Kidney epithelial cell (primary cell): ENCODE measurements at regions not wholly inside any gene's neighbourhood (a gene's known extent, or its start where the extent isn't known, plus 50 kb on each side); places are given as distances from the start of the nearest gene placed in this dataset.

Experiments
- DNase-seq: peaks from one replicate; pipeline ENCODE4 v3.0.0-alpha.2; 2010; ENCODE audit warnings: low read depth
- H3K27me3 ChIP-seq: 2 replicates; pipeline ENCODE4 v1.6.0; 2011; ENCODE audit warnings: low read length; ENCODE audit not compliant: control insufficient read depth, insufficient read depth
- H3K36me3 ChIP-seq: 2 replicates; pipeline ENCODE4 v1.5.1; 2011; ENCODE audit warnings: low read length; ENCODE audit not compliant: control insufficient read depth, insufficient read depth
- H3K4me3 ChIP-seq: 2 replicates; pipeline ENCODE4 v1.5.1; 2011; ENCODE audit warnings: low read depth, mild to moderate bottlenecking, control low read depth, low read length
- CTCF ChIP-seq: IDR thresholded peaks from 2 replicates; pipeline ENCODE4 v1.5.1; 2011; ENCODE audit warnings: mild to moderate bottlenecking, moderate library complexity, low read length, control low read depth, inconsistent platforms; ENCODE audit not compliant: insufficient read depth, poor library complexity, severe bottlenecking

DNA sequence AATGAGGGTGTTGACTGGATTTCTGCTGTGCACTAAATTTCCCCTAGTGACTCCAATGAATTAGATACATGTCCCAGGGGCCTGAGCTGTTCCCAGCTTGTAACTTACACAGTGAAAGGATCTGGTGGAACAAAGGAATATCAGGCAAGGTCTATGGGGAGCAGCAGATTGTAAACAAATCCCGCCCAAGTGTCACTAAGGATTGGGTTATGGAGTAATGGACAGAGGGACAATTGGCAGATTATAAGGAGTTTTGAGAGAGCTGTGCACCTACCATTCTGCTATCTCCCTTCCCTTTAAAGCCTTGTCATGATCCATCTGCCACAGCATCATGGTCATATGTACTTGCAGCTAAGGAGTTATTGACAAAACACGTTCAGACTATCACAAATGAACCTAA, 183.0 kb downstream of the RAB11FIP2 start:
- Histone ChIP-seq H3K27me3 (no peaks in the 10 kb centered on the region), H3K36me3 (no peaks in the 10 kb centered on the region), H3K4me3 (no peak overlapping the region)
- TF ChIP-seq CTCF: no peak
- no peak for DNase-seq

GRCh38 chr10:117865945-117866344, 180.8 kb downstream of the RAB11FIP2 start:
- no peak for TF ChIP-seq CTCF
- DNase-seq: no peak

DNA sequence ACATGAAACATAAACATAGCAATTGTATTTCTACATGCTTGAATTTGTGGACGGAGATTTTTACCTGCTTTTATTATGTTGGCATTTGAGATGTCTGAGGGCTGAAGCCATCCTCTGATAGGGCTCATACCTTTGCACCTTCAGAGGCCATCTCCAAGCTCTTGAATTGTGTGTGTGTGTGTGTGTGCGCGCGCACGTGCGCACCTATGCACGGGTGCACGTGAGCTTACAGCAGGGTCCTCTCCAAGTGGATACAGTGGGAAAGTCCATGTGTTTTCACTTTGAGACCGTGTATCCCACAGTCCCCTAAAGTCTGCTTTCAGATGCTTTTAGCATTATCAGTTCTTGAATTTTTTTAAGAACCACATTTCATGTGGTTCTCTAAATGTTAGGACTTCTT, 178.6 kb downstream of the RAB11FIP2 start:
- Histone ChIP-seq H3K36me3 (no peaks in the 10 kb centered on the region), H3K27me3 (no peaks in the 10 kb centered on the region), H3K4me3 (no peak overlapping the region)
- DNase-seq: no peak
- TF ChIP-seq CTCF: no peak

More at GRCh38 chr10:117865945-117866344, 180.8 kb downstream of the RAB11FIP2 start:
- Histone ChIP-seq H3K27me3 (no peaks in the 10 kb centered on the region), H3K4me3 (no peak overlapping the region), H3K36me3 (no peaks in the 10 kb centered on the region)

DNA sequence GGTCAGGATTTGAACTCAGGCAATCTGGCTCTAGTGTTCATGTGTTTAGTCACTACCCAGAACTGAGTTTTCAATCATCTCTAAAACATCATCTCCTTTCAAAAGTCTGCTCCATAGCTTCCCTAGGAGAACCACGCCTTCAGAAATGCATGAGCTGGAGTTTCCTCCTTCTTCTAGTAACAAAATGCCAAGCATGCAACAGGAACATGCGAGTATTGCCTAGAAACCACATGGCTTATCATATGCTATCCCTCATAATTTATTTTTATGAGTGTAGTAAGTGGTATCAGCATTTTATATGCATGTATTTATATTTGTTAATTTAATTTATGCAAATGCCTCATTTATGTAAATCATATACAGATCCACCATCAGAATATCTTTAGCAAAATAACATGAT, 170.9 kb downstream of the RAB11FIP2 start:
- no peak for TF ChIP-seq CTCF
- no peaks in the 10 kb centered on the region for H3K27me3 ChIP-seq
- DNase-seq: no peak
- H3K4me3 ChIP-seq: no peak overlapping the region
- H3K36me3 ChIP-seq: no peaks in the 10 kb centered on the region

DNA sequence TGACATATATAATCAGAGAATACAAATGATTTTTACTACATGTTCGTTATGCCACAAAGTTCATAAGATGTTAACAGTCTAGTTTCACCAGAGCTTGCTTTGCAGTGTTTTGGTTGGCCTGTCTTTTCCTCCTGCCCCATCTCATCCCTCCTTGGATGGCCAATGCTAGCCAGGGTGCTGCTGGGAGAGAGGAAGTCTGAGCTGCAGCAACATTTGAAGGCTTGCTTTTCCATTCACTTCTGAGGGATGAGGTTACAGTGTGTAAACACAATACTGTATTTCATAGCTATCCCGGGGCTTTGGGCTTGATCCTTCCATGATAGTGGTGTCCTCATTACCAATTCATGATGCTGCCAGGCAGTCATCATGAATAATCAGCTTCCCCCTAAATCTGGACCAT, 170.5 kb downstream of the RAB11FIP2 start:
- no peak overlapping the region for H3K4me3 ChIP-seq
- DNase-seq: no peak
- H3K36me3 ChIP-seq: no peaks in the 10 kb centered on the region
- no peak for TF ChIP-seq CTCF
- H3K27me3 ChIP-seq: no peaks in the 10 kb centered on the region

DNA sequence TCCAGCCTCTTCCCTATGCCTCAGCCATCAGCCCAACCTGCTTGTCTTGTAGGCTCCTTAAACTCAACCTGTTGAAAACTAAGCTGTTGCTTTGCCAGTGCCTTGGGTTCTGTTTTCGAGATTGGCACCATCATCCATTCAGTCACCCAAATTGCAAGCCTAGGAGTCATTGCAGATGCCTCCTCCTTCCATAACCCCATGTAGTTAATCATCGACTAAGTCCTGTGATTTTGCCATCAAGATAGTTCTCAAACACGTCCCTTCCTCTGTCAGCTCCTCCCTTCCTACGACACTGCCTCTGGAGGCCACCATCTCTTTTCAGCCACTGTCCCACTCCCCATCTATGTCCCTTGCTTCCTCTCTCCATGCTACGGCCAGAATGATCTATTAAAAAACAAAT, 168.1 kb downstream of the RAB11FIP2 start:
- no peak for TF ChIP-seq CTCF
- Histone ChIP-seq H3K36me3 (no peaks in the 10 kb centered on the region), H3K4me3 (no peak overlapping the region), H3K27me3 (no peaks in the 10 kb centered on the region)
- no peak for DNase-seq
